ENCODE measurements at regions not wholly inside any gene's neighbourhood (a gene's known extent, or its start where the extent isn't known, plus 50 kb on each side); places are given as distances from the start of the nearest gene placed in this dataset.
A peak's percentile ranks its signal among the peaks of the same experiment; 100 is the strongest.
"Not testable (repeated sequence)": the region's sequence is repeated elsewhere in the genome, so short reads cannot be mapped to it uniquely, and the experiment has no call there.

DNA sequence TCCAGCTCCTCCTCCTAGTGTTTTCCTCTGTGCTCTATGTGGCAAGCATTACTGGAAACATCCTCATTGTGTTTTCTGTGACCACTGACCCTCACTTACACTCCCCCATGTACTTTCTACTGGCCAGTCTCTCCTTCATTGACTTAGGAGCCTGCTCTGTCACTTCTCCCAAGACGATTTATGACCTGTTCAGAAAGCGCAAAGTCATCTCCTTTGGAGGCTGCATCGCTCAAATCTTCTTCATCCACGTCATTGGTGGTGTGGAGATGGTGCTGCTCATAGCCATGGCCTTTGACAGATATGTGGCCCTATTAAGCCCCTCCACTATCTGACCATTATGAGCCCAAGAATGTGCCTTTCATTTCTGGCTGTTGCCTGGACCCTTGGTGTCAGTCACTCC, 64.0 kb downstream of the OR4F15 start:
- DNase-seq = not testable (repeated sequence)

GRCh38 chr15:101877649-101878048, 65.6 kb downstream of the OR4F15 start:
- not testable (repeated sequence) for DNase-seq

DNA sequence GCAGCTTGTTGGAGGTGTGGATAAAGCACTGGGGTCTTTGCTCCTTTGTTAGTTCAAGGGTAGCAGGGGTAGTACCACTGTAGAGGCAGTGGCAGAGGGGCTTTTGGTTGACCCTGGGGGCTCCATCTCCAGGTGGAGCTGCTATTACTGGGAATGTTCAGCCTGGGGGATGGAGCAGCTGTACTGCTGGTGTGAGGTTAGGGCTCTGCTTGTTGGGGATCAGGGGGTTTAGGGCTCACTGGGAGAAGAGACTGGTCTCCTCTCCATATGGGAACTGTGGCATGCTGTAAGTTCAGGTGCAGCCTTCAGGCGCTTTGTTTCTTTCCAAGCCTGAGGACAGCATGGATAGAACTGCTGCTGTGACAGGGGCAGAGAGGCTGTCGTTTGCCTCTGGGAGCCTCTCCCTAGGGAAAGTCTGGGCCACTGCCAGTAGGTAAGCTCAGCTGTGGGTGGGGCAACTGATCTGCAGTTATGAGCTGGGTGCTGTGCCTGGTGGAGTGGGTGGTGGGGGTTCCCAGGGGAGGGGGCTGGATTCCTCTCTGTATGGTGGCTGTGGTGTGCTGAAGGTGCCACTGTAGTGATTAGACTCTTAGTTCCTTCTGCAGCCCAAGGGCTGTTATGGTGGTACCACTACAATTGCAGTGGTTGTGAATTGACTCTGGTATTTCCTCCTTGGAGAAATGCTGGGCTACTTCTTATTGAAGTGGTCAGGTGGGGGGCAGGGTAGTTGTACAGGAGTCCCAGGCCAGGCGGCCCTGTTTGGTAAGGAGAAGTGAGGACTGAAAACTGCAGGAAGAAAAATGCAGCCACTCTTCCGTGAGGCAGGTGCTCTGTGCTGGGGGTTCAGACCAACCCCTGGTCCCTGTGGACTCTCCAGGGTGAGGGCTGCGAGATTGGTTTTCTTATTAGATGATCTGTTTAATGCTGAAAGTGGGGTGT, 100.6 kb downstream of the OR4F15 start:
- not testable (repeated sequence) for DNase-seq

GRCh38 chr15:101924554-101924953, 112.6 kb downstream of the OR4F15 start:
- not testable (repeated sequence) for DNase-seq

DNA sequence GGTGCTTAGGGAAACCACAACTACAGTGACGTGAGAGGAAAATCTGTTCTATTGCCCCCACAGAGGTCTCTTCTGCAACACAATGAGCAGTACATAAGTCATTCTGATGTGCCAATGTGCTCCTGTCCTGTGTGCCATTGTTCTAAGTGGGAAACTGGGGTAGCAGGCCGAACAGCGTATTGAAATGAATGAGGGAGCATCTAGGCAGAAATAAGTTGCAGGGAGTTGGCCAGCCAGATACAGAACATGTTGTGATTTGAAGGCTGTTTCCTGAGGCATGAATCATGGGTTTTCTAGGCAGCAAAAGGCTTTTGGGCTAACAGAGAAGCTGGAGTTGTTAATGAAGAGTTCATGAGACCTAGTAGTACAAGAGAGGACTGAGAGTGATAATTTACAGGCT, 122.5 kb downstream of the OR4F15 start:
- DNase-seq = not testable (repeated sequence)

GRCh38 chr15:101937362-101937761, 125.4 kb downstream of the OR4F15 start:
- DNase-seq = not testable (repeated sequence)

- not testable (repeated sequence) for DNase-seq
Measured at GRCh38 chr15:101938555-101938954, 126.6 kb downstream of the OR4F15 start.

GRCh38 chr15:101945896-101946295, 133.9 kb downstream of the OR4F15 start:
- not testable (repeated sequence) for DNase-seq

DNA sequence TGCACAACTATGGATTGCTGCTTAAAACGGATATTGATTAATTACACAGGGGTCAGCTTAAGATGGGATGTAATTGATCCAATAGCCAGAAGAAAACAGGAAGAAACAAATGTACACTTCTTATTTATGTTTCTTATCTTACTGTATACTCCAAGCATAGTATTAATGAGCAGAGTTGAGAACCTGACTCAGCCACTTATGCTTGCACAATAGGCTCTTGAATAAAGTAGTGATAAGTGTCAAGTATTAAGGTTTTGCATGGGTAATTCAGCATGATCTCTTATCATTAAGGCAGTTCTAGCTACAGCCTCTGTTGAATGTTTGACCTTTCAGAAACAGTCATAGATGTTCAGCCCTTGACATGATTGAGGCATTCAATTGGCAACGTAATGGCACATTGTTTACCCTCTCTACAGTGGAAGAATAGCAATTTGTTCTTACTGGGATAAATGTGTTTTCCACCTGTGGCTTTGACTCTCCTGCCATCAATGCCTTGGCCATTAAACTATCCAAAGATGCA, 136.5 kb downstream of the OR4F15 start:
- not testable (repeated sequence) for DNase-seq

DNA sequence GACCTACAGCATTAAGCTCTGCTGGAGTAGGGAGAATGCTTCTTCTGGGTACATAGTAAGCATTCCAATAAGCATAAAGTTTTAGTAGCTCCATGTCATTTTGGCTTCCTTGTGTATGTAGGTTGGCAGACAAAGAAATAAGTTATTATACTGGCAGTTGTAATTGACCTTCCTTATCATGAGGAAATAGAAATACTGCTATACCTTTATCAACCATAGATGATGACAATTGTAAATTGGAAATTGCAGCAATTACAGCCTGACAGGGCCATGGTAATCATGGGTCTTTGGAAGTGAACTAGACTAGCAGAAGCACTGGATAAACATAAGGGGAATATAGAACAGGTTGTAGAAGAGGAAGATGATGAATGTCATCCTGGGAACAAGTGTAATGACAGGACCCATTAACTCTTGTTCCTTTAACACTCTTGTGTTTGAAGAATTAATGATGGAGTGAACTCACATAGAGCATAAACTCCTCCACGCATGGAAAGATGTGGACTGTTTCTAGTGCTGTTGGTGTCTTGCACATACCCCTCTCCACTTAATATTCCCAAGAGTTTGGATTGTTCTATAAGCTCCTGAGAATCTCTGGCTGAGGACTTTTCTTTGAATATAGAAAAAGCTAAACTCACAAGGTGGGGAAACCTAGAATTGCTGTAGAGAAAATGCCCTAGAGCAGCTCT, 137.5 kb downstream of the OR4F15 start:
- not testable (repeated sequence) for DNase-seq

DNA sequence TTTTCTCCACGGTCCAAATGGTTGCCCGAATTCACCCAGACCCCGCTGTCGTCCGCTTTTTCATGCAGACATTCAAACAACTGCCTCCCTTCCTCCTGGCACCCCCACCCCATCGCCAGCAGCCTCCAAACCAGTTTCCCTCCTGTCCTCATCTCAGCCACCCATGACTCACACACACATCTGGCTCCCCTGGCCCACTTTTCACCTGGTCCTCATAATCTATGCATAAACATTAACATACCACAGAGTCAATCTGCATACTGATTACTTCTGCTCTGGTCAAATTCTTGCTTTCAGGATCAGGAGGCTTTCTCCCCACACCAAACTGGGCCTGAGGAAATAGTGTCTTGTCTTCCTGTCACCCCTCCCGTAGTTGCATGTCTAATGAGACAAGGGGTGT, 142.0 kb downstream of the OR4F15 start:
- not testable (repeated sequence) for DNase-seq

DNA sequence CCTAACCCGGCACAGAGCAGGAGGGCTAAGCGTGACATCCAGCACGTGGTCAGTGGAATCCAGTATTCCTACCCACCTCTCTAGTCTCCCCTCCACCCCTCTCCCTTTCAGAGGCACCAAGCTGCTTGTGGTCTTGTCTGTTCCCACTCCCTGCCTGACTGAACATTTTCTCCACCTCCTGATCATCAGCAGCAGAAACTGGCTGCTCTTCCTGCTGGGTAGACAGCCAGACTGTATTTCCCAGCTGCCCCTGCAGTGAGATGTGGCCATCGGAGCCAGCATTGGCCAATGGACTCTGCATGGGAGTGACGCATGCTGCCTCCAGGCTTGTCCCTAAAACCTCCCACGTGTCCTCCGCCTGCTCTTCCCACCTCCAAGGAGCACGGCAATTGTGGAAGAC, 143.8 kb downstream of the OR4F15 start:
- DNase-seq = not testable (repeated sequence)

- not testable (repeated sequence) for DNase-seq
Measured at GRCh38 chr15:101958656-101959055, 146.7 kb downstream of the OR4F15 start.

GRCh38 chr15:101961263-101961662, 149.3 kb downstream of the OR4F15 start:
- not testable (repeated sequence) for DNase-seq

GRCh38 chr15:101961765-101962164, 149.8 kb downstream of the OR4F15 start:
- not testable (repeated sequence) for DNase-seq

- not testable (repeated sequence) for DNase-seq
Measured at GRCh38 chr15:101963687-101964086, 151.7 kb downstream of the OR4F15 start.

DNA sequence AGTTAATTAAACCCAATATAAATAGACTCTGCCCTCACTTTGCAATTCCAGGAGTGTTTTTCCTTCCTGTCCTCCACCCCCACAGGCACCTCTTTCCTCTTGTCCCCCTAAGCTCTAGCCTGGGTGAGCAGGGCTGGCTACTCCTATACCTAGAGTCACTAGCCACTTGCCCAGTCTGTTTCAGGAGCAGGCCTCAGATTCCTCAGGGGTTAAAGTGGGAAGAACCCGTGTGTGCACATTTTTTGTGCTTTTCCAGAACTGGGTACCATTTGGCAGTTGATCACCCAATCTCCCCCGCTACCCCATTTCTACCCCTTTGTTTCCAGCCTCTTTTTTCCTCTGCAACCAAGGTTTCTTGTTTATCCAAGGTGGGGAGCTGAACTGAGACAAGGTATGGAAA, 153.4 kb downstream of the OR4F15 start:
- DNase-seq = not testable (repeated sequence)

- DNase-seq = not testable (repeated sequence)
Measured at GRCh38 chr15:101965860-101966259, 153.9 kb downstream of the OR4F15 start.

DNA sequence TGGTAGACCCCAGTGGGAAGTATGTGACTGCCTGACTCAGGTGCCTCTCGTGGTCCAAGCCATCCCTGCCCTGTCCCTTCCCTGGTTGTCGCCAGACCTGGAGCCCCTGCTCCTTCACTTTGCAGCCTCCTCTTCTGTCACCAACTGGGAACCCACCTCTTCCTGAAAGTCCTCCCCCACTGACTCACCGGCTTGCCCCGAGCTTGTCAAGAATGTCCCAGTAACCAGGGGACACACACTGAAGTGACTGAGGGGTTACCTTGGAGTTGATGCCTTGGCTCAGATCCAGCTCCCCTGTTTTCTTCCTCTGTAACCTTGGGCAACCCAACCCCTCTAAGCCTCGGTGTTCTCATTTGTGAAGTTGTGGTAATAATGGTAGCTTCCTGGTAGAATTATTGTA, 155.4 kb downstream of the OR4F15 start:
- DNase-seq = not testable (repeated sequence)

GRCh38 chr15:101970605-101971004, 158.6 kb downstream of the OR4F15 start:
- DNase-seq = not testable (repeated sequence)

DNA sequence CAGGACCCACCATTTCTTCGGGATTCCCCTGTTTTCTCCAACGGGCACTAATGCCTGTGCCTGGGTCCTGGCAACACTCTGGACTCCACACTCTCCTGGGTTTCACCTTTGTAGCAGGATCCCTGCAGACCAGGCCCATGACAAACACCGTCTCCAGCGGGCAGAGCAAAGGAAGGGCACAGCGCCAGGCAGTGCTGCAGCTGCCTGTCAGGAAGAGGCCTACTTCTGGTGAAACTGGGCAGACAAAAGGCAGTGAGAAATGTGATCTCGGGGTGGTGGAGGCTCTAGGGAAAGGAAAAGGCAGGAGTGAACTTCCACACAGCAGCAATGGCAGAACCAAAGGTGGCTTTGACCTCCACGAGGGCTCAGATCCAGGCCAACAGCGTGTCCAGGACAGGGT, 165.3 kb downstream of the OR4F15 start:
- DNase-seq = not testable (repeated sequence)

DNA sequence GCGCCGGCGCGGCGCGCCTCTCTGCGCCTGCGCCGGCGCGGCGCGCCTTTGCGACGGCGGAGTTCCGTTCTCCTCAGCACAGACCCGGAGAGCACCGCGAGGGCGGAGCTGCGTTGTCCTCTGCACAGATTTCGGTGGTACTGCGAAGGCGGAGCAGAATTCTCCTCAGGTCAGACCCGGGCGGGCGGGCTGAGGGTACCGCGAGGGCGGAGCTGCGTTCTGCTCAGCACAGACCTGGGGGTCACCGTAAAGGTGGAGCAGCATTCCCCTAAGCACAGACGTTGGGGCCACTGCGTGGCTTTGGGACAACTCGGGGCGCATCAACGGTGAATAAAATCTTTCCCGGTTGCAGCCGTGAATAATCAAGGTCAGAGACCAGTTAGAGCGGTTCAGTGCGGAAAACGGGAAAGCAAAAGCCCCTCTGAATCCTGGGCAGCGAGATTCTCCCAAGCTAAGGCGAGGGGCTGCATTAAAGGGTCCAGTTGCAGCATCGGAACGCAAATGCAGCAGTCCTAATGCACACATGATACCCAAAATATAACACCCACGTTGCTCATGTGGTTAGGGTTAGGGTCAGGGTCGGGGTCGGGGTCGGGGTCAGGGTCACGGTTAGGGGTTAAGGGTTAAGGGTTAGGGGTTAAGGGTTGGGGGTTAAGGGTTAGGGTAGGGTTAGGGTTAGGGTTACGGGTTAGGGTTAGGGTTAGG, 168.4 kb downstream of the OR4F15 start:
- DNase-seq = peak; percentile 24

Measured in fibroblast of skin of right biceps (primary cell).